ENCODE measurements at regions not wholly inside any gene's neighbourhood (a gene's known extent, or its start where the extent isn't known, plus 50 kb on each side); places are given as distances from the start of the nearest gene placed in this dataset.
"Not testable (repeated sequence)": the region's sequence is repeated elsewhere in the genome, so short reads cannot be mapped to it uniquely, and the experiment has no call there.

DNA sequence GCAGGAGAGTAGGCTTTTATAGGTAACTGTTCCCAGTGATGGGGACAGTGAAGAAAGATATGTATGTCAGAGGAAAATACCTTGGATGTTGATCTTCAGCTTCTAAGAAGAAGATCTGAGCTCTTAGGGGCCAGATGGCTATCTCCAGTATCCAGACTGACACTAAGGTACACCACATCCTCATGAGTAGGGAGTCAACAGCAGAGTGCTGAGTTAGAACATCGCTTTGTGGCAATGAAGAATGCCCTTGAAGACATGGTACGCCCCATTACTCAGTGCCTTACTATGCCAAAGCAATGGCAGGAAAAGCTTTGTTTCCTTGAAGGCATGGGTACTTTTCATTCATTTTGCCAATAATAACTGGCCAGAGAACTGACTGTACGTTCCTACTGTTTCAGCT is 263.7 kb downstream of the CEMIP2 start:
- DNase-seq, result no peak

DNA sequence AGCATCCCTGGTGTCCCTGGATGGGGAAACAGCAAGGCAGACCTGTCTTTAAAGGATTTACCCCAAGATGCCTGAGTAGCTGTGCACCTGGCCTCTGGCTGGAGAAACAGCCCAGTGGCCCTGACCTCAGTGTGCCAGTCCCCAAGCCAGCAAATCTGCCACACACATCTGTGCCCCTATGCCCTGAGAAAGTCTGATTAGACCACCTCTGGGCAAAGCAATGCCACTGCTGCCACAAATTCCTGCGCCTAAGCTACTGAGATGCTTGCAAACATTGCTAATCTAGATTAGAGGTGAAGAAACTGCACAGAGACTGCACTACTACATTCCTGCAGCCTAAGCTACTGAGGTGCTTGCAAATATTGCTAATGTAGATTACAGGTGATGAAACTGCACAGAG is 269.6 kb downstream of the CEMIP2 start:
- no peak for DNase-seq

DNA sequence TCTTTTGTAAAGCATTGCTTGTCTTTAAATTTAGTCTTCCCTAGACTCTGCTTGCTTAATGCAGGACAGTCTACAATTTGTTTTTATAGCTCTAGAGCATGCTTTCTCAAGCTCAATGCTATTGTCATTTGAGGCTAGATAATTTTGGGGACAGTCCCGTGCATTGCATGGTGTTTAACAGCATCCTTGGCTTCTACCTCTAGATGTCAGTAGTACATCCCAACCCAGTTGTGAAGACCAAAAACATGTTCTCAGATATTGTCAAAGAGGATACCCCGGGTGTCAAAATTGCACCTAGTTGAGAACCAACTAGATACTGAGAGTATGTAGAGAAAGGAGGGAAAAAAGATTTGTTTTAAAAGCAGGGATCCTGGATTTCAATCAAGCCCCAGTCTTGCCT is 277.5 kb downstream of the CEMIP2 start:
- DNase-seq, result no peak

DNA sequence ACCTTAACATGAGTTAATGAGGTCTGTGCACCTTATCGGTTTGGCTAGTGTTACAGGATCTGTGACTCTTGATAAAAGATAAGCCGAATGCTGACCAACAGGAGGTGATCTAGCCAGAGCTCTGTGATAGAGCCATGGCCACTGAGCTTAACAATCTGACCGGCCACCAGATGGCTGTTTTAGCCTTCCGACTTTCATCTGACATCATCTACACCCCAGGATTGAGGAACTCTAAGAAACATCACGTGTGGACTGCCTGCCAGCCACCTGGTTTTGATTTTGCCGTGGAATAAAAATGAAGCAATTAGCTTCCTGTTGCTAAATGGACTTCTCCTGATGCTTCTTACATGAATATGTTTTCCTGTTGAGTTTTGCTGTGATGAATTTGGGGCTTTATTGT is 281.3 kb downstream of the CEMIP2 start:
- DNase-seq, result no peak

DNA sequence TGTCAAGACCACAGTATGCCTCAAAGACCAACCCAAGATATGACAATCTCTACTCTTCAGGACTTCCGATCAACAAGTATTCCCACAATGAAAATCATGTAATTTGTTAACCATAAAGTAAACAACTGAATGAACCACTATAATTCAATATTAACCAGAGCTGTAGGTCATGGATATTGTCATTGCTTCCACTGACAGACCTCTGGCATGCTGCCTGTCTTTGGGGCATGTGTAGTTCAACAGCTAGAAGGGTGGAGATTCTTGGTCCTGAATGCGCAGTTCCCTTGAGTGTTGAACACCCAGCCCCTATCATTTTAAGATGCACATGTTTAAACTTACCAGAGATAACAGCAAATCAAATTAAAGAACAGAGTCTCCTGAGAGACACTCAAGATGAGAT is 283.0 kb downstream of the CEMIP2 start:
- DNase-seq, result no peak

DNA sequence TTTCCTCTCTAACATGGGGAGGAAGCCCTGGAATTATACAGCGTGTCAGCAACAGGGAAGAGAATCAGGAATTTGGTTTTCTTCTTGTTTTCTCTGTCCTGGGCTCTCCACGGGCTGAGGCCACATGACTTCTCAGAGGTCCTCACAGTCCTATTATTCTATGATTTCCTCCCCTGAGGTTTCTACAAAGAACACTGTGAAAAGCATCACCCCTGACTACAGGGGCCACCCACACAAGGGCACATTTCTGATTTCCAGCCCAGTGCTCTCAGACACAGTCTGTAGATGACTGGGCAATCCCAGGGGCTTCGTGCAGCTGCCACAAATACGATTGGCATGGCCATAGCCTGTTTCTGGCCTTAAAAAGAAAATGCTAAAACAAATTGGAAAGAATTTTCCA is 284.9 kb downstream of the CEMIP2 start:
- no peak for DNase-seq

DNA sequence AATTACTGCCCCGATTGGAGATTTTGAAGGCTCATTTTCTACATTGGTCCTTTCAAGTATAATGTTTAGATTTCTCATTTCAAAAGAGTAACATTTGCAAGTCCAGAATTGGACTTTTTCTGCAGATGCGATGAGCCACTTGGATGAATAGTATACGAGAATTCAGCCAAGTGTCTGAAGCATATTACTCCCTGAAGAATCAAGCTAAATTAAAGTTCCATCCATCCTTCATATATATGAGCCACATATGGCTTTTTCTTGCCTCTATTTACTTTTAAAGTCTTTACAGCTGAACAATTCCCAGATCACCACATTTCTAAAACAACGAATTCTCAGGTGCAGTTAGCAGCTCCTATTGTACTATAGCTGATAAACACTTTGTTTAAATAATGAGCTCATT is 288.7 kb downstream of the CEMIP2 start:
- DNase-seq, result no peak

DNA sequence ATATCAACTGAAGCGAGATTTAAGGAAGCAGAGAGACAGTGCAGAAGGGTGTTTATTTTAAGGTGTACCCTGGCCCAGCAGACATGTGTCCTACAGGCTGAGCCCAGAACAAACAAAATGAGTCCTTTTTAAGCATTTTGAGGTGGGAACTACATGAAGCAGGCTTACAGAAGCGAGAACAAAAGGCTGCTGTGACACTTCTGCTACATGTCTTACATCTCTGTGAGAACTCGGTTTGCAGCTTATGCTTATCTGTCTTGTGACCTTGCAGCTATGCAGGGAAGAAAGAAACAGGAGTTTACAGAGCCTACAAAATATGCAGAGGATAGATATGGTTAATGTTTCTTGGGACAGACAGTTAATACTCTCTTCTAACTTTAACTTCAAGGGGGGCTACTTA is 295.9 kb downstream of the CEMIP2 start:
- DNase-seq, result no peak

DNA sequence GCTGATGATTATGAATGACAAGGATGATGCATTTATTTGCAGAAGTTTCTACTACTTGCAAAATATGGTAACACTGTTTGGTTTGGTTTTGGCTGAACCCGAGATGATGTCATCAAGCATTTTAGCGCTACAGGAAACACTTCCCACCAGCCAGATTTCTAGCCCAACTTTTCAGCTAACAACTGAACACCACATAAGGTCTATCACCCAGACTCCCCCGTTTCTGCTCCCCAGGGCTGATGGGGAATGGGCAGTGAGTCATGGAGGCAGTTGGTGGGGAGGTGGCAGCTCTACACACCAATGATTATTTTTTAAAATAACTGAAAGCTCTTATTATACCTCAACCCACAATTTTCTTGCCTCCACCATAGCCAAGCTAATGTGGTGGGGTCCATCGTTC is 302.9 kb downstream of the CEMIP2 start:
- no peak for DNase-seq

DNA sequence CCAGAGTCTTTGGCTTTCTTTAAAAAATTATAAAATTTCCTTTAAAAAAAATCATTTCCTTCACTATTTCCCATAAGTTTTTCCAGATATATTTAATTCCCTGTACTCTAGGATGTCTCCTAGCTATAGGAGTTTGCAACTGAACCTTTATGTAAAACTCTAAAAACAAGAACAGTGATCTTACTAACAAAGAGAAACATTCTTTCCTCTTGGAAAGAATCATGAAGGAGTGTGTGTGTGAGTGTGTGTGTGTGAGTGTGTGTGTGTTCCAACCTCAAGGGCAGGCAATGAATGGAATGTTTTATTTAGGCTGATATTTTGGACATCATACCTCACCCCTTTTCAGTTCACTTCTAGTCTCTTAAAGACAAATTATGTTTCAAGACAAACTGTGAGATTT is 309.2 kb downstream of the CEMIP2 start:
- no peak for DNase-seq

DNA sequence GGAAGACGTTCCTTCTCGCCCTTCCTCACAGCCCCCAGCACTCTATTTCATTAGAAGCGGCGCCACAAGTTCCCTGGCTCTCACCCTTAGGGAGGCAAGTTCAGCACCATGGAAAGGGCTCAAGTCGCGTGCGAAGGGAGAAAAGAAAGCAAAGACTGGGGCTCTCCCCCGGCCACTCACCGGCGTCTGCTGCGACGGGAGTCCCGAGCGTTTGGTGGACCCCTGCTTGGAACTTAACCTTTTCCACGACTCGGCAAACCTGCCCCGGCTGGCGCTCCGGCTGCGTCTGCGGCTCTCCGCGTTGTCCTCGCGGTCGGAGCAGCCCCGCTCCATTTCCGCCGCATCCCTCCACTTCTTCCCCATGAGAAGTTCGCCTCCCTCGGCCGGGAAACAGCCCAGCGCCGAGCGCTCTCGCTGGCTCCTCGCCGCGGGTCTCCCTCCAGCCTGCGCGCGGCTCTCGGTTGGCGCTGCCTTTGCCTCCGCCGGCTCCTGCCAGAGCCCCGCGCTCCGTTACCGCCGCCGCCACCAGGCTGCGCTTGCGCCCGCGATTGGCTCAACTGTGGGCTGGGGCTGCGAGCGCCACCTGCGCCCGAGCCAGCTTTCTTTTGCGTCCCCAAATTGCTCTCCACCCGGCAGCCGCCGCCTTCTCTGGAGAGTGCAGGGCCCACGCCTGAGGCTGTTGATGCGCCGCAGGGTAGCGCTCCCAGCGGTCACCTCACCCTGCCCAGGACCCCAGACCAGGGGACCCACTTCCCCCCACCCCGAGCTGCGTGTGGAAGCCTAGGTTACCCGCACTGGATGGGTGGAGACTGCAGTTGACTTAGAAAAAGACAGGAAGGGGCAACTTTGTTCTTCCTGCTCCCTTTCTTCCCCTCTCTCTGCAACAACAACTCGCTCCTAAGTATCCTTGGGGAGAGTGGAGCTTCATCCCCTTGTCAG is 321.6 kb downstream of the CEMIP2 start:
- no peak for DNase-seq

DNA sequence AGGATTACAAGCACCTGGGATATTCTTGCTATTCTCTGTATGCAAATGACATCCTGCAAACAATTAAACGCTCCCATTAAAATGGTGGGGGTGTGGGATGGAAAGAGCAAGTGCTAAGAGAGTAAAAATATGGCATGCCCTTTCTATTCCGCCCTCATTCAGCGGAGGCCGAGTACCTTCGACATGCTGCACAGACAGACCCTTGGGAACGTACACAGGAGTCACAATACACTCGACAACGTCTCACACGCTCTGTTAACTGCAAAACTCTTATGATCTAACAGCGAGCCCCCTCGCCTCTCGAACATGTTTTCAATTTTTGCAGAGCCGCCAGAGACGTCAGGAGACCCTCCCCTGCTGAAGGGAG is 322.2 kb downstream of the CEMIP2 start:
- DNase-seq, result no peak

DNA sequence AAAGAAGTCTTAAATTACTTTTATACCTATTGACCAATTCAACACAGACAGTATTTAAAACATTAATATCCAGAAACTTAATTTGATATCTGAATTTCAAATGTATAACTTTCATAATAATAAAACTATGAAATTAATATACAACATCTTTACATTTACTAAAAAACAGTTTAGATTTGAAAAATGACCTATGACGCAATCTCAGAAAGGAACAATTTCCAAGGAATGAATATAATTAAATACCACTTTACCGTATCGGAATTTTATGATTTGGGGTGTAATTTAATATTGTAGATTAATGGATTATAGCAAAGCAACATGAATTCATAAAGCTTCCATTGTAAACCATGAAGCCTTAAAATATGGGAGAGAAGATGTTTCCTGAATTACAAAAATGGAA is 321.5 kb upstream of the TRPM3 start:
- no peak for DNase-seq

DNA sequence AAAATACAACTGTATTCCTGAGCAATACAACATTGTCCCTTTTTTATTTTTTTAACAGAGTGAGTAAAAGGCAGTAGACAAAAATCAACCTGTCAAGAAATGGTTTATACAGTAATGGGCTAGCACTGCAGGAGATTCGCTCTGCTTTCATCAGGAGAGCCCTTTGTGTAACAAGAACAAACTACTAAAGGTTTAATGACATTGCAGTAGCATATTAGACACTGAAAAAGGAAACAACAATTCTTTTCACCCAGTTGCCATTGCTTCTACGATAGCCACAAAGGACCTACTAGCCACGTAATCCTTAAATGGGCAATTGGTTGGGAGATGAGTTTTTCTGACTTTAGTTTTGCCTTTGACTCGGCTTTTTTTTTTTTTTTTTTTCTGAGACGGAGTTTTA is 319.8 kb upstream of the TRPM3 start:
- DNase-seq, result no peak

DNA sequence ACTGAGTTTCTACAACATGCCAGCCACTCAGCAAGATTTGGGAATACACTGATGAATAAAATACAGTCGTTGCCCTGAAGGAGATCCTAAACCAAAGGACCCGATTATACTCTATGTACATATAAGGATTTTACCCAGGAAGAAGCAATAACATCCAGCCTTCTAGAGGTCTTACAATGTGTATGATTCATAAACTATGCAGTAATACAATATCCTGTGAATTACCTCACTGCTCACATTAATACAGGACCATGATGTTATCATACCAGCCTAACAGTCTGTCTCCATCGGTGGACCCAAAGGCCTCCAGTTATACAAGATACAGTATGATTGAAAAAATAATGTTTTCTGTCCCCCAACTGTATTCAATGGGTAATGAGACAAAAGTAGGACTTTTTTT is 310.5 kb upstream of the TRPM3 start:
- DNase-seq, result no peak

DNA sequence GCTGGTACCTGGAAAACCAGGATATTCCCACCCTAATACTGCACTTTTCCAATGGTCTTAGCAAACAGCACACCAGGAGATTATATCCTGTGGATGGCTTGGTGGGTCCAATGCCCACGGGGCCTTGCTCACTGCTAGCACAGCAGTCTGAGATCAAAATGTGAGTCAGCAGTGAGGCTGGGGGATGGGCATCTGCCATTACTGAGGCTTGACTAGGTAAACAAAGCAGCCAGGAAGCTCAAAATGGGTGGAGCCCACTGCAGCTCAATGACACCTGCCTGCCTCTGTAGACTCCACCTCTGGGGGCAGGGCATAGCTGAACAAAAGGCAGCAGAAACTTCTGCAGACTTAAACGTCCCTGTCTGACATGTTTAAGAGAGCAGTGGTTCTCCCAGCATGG is 285.9 kb upstream of the TRPM3 start:
- not testable (repeated sequence) for DNase-seq

DNA sequence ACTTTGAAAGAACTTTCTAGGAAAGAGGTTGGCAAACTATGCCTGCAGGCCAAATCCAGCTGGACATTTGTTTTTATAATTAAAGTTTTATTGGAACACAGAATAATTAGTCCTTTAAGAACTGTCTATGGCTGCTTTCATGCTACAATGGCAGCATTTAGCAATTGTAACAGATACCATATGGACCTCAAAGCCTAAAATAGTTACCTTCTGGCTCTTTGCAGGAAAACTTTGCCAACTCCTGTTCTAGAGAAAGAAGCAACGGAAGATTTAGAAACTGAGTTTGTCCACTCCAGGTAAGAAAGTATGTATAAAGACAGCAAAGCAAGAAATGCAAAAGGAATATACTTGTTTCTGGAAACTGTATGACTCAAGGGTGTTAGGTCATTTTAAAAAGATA is 281.7 kb upstream of the TRPM3 start:
- no peak for DNase-seq

DNA sequence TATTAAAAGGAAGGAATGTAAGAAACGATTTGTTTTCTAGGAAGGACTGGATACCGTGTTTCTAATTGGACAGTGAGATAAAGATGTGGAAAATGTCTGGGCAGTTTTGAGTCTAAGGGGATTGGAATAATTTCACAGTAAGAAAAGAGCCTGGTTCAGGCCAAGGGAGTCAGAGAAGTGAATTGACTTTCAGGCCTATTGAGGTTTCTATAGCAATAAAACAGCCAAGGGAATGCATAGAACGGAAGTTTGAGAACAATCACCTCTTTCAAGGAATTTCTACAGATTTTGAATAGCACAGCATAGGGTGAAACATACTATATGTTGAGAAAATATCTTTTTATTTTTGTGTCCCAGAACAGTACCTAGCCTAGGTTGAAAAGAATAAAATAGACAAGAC is 271.6 kb upstream of the TRPM3 start:
- no peak for DNase-seq

DNA sequence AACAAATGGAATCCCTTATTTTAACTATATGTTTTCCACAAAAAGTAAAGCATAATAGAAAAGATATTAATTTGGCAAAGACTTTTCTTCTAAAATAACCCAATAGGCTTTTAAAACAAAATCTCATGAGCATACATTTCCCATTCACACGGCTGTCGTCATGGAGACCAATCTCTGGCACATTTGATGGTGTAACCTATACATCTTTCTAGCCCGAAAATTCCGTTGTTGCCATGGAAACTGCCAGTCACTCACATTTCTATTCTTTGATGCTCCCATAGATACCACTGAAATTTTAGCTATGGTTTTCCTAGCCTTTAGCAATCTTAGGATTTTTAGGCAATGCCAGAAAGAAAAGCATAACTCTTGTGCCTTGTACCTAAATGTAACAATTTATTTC is 262.9 kb upstream of the TRPM3 start:
- DNase-seq, result no peak

DNA sequence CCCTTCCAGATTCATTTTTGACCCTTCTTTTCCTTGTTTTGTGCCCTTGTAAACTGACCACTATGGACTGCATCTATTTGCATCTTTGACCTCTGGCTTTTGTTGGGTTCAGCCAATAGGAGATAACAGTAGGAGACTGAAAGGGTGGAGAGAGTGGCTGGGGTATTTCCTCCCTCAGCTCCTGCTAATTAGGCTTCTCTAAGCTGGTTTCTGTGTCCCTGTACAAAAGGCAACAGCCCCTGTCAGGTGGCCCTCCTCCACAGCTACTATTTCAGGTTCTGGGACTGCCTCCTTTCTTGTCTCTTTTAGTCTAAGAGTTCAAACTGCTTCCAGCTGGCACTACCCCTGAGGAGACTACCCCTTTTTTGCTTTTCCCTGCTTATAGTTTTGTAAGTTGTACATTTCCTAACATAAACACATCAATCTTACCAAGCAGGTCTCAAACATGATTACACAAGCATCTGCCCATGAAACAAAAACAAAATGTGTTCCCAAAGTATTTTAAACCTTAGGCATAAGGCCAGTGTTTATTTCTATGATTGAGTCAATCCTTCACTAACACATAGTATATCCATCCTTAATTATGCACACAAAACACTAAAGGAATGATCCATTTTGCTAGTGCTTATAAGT is 262.0 kb upstream of the TRPM3 start:
- DNase-seq, result no peak

DNA sequence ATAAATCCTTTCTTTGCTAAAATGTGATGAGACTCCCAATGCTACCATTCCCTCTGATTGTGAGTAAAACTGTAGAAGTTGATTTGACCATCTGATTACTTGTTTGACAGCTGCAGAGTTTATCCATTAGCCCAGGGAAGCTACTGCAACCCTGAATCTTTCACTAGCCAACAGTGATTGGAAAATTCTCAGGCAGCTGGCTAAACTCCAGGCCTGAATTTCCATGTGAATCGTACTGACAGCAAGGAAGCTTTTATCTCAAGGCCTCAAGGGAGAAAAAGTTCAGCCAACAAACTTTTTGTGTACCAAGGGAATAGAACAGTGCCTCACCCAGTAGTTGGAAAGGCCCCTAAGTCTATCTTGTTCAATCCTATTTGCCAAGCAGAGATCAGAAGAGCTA is 246.7 kb upstream of the TRPM3 start:
- no peak for DNase-seq

DNA sequence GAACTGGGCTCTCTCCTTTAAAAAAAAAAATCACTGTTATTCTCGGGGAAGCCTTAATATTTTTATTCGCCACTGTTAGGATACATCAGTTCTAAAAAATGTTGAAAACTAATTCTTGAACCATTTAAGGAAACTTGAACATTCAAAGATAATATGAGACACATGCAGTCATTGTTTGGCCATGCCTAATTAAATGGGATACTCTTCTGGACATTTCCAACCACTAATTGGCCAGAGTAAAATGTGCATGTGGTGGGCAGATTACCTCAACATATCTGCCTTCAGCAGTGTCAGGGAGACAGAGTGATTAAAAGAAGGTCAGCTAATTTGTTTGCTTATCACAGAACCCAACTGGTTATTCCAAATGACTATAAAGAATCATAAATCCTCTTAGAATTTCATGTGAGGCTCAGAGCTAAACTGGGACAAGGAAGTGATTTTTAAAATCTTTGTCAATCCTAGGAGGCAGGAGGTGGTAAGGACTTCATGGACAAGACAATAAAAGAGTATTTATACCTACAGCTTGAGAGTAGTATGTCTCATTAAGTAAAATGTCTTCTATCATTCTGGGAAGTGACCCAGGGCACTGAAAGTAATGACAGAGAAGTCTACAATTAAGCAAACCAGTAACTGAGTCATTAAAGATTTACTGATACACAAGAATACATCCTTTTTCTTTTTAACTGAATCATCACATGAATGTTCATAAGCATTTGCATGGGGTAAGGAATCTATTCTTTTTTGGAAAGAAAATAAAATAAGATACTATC is 242.9 kb upstream of the TRPM3 start:
- DNase-seq, result no peak

DNA sequence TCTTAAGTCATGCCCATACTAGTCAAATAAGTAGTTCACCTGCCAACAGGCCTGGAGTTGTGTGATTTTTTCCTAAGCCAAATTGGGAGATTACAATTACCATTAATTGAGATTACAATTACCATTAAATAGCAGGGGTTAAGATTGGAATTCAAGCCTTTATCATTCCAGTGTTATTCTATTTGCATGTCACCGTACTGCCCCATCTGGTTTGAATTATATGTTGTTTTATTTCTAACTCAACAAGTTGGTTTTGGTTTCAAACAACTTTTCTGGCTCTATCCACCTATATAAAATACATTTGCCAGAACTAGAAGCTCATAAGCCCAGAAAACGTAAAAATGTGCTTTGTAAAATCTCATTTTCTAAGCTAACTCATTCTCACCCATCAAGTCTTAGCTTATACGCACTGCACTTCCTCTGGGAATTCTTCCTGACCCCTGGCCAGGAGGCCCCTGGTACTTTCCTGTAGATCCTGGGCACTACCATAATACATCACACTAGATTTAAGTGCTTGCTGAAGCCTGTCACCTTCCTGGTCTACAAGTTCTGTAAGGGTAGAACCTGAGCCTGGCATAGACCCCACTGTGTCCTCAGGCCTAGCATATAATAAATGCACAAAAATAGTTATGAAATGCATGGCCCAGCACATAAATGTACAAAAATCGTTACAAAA is 242.0 kb upstream of the TRPM3 start:
- DNase-seq, result no peak

Data from activated CD4-positive, CD25-positive, alpha-beta regulatory T cell (primary cell).